HG03457 (cell line): ENCODE measurements at regions not wholly inside any gene's neighbourhood (a gene's known extent, or its start where the extent isn't known, plus 50 kb on each side); places are given as distances from the start of the nearest gene placed in this dataset.
"Not testable (repeated sequence)": the region's sequence is repeated elsewhere in the genome, so short reads cannot be mapped to it uniquely, and the experiment has no call there.

ENCODE experiments used
- ATAC-seq: cut with Tn5 transposase; IDR thresholded peaks from one replicate; pipeline ENCODE4 v1.9.1; 2021; ENCODE audit warnings: moderate number of reproducible peaks; ENCODE audit not compliant: unreplicated experiment

DNA sequence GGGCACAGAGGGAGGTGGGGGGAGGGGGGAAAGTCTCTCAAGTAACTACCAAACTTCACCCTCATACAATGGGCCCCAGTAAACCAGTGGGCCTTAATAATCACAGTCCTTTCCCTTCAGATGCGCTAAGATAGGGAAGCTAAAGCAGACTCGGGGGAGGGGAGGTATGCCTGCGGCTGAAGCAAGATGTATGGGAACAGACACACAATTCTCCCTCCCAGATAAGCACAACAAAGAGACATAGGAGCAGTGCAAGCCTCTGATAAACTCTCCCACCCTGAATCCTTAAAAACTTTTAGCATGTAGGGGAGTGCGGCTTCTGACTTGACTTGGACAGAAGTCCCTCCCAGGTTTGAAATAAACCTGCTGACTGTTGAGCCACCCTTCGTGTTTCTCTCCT is 54.7 kb downstream of the PROP1 start:
- ATAC-seq: not testable (repeated sequence)

DNA sequence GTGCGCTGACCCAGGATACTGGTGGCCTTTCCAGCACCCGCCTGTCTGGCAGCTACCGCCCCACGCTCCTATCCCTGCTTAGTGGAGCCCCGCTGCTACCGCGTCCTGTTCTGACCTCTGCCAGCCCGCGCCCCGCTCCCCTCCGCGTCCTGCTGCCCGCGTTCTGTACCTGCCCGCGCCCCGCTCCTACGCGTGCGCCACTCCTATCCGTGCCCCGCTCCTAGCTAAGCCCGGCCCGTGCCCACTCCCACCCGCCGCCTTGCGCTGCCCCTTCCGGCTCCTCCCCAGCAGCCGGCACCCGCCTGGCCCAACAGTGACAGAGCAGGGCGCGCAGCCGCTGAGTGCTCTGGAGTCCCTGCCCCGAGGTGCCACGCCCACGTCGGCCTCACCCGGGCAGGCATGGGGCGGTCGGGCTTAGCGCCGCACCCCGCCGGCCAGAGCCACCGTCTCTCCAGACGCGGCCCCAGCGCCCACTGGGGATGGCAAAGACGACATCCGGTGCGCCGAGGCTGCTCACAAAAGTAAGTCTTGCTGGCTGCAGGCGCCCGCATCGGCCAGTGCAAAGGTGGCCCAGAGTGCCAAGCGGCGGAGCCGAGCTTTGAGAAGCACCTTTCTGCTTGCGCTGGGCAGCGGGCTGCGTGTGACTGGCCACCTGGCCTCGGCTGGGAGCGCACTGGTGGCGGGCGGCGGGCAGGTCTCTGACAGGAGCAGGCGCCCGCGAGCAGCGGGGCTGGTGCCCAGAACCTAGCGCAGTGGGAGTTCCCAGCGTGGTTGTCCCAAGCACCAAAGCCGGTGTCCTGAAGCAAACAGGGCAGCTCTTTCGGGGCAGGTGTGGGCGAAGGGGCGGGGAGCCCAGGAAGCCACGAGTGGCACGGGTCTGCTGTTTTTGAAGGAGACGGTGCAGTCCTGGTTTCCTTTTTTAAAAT is 56.5 kb downstream of the PROP1 start:
- not testable (repeated sequence) for ATAC-seq

DNA sequence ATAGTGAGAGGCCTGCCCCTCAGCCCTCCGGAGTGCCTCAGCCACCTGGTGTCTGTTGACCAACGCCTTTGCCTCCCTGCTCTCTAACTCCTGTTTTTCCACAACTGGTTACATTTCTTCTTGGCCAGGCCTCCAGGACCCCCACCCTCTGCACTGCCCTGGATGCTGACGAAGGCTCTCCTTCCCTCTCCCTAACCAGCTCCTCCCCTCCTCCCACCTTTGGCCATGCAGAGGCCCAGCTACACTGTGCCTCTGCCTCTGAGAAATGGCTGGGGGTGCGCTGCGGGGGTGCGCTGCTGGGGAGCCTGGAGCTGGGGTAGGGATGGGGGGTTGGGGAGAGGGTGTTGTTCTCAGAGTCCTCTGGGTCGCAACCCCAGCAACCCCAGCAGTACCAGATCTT is 57.3 kb downstream of the PROP1 start:
- not testable (repeated sequence) for ATAC-seq

DNA sequence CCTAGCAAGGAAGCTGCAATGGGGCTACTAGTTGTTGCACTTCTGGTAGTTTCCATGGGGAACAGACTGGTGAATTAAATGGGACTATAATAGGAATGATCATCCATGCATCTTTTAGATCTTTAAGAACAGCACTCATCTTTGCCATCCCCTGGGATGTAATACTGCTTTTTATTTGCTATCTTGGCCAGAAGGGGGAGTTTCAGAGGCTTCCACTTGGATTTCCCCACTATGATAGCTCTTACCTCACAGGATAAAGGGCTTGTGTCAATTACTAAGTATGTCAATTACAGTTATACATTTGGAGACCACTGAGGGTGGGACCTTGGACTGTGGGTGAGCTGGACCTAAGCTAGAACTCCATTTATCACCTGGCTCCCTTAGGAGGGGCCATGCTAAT is 61.8 kb downstream of the PROP1 start:
- not testable (repeated sequence) for ATAC-seq

DNA sequence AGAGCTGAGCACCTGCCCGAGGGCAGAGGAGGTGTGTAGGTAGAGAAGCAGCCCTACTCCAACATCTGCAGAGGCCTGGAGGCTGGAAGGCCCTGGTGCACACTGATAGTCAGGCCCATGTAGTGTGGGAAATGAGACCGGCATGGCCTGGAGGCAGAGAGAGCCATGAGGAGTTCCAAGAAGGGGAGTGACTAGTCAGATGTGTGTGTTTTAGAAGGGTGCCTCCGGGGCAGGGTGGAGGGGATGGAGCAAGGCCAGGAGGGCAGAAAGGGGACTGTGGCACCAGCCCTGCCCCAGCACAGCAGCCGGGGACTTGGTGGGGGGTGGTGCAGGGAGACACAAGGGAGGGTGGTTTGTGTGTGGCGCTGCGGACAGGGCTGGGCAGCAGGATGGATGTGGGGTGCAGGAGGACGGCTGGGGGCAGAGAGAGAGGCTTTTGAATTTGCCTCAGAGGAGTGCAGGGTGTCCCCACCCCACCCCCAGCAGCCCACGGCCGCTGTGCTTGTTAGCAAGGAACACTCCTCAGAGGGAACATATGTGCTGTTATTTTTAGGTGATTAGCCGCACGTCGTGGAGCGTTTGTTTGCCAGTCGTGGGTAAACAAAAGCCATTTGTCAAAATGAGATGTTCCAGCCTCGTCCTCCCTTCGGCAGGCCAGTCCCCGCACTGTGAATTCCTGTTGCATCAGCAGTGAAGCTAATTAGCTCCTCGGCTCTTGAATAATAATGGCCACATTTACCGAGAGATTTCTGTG is 65.6 kb downstream of the PROP1 start:
- ATAC-seq: not testable (repeated sequence)

DNA sequence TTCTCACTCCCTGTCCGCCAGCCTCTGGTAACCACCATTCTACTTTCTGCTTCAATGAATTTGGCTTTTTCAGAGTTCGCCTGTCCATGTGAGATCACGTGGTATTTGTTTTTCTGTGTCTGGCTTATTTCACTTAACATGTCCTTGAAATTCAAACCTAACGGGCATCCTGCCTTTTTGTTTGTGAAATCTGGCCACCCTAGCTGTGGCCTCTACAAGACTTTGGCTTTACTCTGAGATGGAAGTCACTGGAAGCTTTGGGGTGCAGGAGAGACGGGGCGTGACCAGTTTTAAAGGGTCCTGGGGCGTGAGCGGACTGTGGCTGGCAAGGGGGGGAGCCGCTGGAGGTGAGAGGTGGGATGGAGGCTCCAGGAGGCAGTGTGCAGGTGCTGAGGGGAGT is 66.4 kb downstream of the PROP1 start:
- ATAC-seq: not testable (repeated sequence)

DNA sequence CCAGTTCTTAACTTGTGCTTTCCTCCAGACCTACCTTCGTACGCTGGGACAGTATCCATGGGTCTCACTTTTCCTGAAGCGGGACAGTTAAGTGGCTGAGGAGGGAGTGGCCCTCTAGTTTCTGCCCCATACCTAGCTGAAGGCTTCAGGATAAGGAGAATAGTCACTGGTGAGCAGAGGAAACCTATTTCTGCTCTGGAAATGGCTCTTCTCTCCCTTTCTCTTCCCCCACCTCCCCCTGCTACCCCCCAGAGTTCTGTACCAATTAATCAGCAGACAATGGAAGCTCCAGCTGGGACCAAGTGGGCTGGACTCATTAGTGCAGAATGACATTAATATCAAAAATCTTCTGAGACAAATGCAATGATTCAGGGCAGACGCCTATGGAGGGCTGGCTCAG is 68.5 kb downstream of the PROP1 start:
- not testable (repeated sequence) for ATAC-seq

DNA sequence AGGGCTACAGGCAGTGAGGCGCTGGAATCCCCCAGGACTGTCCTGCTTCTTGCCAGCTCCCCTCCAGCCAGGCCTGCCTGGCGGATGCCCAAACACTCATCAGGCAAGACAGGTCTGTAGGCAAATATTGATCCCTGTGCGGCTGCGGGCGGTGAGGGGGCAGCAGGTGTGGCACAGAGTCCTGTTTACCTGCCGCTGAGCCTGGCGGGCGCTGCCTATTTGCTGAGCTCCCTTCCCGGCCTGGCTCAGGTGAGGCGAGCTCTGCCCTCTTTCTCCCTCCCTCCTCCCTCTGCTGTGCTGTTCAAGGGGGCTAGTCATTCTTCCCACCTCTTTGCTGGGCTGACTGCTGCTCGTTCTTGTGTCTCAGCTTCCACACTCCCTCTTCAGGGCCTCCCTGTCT is 71.5 kb downstream of the PROP1 start:
- ATAC-seq: not testable (repeated sequence)

DNA sequence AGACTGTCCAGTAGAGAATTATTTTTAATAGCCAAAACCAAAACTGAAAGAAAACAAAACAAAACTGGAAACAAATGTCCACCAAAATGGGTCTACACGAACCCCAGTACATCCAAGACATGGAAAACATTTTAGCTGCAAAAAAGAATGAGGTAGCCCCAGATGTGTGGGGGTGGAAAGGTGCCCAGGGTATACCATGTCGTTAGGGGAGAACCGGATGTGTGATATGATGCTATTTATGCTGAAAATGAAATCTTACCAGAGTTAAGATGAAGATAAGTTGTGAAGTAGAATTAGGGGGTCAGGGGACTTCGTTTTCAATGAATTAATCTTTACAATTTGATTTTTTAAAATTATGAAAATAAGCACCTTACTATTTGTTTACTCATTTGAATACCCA is 72.2 kb downstream of the PROP1 start:
- not testable (repeated sequence) for ATAC-seq

DNA sequence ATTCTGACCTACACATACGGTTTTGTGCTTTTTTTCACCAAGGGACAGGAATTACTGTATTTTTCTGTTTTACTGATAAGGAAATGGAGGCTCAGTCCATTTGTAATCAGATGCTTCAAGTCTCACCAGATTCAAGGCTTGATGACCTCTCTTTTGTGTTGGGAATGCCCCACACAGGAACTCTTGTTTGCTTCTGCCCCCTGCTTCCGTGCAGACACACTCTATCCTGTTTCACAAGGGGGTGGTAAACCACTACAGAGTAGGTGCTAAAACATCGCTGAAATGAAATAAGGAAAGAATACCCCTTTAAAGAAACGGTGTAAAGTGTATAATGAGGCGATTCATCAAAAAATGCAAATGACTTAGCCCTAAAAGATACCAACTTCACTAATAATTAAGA is 72.9 kb downstream of the PROP1 start:
- ATAC-seq: not testable (repeated sequence)

DNA sequence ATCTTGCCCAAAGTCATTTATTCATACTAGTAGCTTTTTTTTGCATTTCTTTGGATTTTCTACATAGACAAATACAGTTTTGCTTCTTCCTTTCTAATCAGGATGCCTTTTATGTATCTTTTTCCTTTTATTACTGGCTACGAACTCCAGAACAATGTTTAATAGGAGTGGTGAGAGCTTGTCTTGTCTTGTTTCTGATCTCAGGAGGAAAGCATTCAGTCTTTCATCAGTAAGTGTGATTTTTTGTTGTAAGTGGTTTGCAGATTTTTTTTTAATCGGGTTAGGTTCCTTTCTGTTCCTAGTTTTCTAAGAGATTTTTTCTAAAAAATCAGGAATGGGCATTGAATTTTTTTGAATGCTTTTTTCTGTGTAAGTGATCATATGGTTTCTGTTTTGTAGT is 86.8 kb downstream of the PROP1 start:
- ATAC-seq: not testable (repeated sequence)

DNA sequence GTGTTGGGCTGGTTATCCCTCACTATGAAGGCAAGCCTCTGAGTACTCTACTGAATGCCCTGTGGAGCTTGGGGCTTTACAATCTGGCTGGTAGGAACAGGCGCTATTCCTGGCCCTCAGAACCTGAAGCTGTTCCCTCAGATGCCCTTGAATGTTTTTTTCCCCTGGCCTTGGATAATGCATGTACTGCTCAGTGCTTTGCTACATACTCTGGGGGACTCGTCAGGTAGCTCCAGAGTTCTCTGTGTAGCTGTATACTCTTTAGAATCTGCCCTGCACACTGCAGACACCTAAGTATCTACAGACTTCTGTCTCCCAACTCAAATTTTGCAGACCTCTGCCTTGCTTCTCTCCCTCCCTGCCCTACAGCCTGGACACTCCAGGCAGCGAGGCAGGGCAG is 93.2 kb downstream of the PROP1 start:
- not testable (repeated sequence) for ATAC-seq

DNA sequence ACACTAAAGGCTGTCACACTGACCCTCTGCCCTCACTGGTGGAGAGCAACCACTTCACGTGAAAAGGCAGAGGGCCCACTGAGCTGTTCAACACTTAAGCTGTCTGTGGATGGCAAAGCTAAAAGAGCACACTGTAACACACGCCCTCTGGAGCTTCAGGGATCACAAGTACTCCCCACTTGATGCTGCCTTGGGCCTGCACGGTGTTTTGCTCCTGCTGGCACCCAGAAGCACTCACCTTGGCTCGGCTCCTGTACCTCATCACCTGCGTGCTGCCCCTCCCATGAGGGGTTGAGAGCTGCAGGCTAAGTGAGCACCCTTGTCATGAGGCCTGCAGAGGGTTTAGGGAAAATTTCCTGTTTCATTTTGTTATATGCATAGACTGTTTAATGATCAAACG is 96.0 kb downstream of the PROP1 start:
- not testable (repeated sequence) for ATAC-seq

DNA sequence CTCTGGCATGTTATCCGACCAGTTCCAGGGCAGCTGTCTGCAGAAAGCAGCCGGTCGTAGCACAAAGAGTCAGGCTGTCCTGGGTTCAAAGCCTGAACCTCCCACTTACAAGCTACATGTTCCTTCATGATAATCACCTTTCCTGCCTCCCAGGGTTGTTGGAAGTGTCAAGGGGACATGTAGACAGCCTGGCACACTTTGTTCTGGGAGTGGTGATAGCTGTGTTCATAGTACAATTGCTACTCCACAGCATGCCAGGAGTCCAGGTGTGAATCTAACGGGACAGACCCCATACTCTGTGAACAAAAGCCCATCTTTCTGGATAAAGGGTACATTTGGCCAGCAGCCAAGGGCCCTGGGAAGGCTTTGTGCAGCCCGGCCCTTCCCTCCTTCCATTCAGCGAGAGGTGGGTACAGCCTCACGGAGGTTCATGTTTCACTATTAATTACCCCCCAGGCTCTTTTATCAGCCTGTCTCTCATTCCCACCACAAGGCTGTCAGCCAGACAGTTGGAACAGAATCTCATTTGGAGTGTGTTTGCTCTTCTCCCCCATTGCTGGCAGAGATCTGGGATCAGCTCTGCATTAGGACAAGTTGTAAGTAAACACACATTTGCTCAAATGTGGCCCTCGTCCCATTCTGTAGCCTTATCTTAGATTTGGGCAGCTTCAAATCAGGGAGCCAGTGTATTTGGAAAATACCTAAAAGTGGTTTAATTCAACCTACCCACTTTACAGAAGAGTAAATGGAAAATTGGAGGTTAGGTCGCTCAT is 101.2 kb downstream of the PROP1 start:
- ATAC-seq: not testable (repeated sequence)

DNA sequence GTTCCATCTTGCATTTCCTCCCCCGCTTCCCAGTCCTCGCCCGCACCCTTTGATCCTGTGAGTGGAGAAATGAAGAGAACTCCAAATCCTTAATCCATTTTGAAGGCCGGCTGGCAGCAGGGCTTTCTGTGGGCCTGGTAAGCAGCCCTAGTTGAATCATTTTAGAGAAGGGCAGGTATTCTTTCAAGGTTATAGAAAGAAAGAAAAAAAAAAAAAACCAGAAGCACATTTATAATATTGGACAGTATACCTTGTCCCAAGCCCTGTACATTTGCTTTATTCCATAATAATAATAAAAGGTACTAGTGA is 103.7 kb downstream of the PROP1 start:
- not testable (repeated sequence) for ATAC-seq

DNA sequence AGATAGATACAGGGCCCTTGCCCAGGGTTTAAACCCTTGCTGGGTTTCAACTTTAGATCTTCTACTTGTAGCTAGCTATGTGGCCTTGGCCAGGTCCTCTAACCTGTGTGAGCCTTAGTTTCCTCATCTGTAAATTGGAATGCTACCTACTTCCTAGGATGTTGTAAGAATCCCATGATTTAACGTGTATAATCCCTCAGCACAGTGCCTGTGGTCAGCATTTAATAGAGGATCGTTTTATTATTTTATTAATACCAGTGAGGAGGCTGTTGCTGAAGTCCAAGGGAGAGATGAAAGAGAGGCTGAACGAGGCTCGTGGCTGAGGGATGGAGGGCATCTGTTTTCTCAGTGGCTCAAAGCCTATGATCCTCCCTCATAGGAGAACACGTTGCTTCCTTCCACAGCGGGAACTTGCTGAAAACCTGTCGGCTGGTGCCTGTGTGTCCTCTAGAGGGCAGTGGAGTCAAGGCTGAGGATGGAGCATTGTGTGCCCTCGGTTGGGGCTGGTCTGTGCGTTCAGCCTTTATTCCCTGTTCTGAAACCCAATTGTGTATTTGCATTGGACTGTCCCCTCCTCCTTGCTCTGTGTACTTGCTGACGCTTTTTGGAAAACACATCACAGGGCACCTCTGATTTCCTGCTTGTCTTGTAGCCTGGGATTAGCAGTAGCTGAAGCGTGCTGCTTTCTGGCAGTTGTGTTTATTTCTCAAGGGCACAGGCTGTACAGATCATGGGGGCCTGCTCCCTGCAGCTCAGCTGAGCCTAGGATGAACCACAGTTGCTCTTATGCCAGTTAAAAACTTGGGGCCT is 104.3 kb downstream of the PROP1 start:
- ATAC-seq: peak; percentile 83

DNA sequence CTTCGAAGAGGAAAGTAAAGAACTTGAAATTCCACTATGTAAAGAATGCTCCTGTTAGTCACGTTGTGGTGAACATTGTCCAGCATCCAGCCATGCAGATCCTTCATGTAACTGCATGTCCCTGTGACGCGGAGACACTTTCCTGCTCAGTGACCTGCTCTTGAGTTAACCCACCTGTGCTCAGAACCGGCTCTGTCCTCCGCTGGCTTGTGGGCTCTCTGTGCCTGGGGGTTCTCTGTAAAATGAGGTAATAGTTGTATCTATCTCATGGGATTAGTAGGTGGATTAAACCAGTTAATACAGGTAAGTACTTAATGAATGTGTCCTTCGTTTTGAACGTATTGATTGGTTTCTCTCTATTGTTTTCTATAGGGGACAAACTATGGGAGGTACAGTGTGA is 100.6 kb upstream of the FAM153A start:
- ATAC-seq: not testable (repeated sequence)

DNA sequence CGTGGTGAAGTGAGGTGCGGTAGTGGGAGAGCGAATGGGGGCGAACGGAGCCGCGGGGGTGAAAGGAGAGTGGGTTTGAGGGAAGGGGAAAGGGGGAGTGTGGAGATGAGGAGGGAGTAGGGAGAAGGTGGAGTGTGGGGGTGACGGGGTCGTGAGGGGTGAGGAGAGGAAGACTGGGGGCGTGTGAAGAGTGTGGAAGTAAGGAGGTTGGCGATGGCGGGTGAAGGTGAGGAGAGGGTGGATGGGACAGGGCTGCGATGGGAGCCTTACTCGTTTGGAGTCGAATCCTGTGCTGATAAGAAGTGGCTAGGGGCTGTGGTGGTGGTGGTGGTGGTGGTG is 93.2 kb upstream of the FAM153A start:
- peak; percentile 22 for ATAC-seq

DNA sequence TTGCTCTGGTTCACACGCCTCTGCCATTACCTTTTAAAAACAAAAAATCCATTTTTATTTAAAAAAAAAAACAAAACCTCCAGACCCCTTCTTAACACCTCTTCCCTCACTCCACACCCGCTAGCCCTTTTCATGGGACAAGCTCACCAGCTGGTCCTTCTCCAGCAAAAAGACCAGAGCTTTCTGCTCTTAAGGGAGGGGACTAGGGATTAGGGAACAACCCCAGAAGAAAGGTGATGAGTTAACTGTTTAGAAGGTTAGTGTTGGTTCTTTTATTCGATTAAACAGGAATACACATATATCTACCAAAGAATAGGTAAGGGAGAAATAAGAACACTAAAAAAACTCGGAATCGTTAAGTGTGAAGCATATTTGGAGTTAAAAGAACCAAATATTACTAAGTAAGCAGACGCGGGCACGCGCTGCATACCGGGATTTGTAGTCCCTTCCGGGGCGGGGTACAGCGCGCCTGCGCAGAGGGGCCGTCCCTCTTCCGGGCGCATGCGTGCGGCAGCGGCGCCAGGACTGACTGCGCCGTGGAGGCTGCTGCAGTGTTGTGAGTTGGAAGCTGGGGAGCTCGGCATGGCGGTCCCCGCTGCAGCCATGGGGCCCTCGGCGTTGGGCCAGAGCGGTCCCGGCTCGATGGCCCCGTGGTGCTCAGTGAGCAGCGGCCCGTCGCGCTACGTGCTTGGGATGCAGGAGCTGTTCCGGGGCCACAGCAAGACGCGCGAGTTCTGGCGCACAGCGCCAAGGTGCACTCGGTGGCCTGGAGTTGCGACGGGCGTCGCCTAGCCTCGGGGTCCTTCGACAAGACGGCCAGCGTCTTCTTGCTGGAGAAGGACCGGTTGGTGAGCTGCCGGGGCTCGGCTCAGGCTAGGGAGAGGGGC is 92.6 kb upstream of the FAM153A start:
- ATAC-seq: peak; percentile 53
